ENCODE measurements at regions not wholly inside any gene's neighbourhood (a gene's known extent, or its start where the extent isn't known, plus 50 kb on each side); places are given as distances from the start of the nearest gene placed in this dataset.

DNA sequence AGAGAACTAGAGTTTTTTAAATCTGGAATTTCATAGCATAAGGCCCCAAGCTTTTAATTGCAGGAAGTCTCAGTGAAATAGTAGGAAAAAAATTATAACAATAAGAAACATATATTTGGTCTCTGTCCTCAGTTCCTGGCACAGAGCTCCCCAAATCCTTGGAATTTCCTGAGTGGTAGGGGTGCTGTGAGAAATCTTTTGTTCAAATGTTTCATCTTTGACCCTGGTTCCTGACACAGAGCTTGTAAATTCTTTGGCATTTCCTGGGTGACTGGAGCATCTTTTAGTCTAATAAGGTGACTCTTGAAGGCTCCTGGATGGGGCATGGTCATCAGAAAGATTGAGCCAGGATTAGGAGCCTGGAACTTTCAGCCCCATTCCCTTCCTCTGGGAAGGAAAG, 225.7 kb upstream of the AJAP1 start:
- Histone ChIP-seq H3K4me1 (no peaks in the 10 kb centered on the region), H3K27ac (no peak overlapping the region), H3K9me3 (no peaks in the 10 kb centered on the region), H3K27me3 (ENCODE audit: low read depth) (no peaks in the 10 kb centered on the region), H3K36me3 (no peaks in the 10 kb centered on the region), H3K4me3 (no peak overlapping the region)
- DNase-seq: no peak
- intact Hi-C loops (cut with DNase I): no loop called here
- ATAC-seq: no peak
- TF ChIP-seq, protein P1, sequence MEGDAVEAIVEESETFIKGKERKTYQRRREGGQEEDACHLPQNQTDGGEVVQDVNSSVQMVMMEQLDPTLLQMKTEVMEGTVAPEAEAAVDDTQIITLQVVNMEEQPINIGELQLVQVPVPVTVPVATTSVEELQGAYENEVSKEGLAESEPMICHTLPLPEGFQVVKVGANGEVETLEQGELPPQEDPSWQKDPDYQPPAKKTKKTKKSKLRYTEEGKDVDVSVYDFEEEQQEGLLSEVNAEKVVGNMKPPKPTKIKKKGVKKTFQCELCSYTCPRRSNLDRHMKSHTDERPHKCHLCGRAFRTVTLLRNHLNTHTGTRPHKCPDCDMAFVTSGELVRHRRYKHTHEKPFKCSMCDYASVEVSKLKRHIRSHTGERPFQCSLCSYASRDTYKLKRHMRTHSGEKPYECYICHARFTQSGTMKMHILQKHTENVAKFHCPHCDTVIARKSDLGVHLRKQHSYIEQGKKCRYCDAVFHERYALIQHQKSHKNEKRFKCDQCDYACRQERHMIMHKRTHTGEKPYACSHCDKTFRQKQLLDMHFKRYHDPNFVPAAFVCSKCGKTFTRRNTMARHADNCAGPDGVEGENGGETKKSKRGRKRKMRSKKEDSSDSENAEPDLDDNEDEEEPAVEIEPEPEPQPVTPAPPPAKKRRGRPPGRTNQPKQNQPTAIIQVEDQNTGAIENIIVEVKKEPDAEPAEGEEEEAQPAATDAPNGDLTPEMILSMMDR (IDR thresholded peaks at IDR 0.05): no peak

DNA sequence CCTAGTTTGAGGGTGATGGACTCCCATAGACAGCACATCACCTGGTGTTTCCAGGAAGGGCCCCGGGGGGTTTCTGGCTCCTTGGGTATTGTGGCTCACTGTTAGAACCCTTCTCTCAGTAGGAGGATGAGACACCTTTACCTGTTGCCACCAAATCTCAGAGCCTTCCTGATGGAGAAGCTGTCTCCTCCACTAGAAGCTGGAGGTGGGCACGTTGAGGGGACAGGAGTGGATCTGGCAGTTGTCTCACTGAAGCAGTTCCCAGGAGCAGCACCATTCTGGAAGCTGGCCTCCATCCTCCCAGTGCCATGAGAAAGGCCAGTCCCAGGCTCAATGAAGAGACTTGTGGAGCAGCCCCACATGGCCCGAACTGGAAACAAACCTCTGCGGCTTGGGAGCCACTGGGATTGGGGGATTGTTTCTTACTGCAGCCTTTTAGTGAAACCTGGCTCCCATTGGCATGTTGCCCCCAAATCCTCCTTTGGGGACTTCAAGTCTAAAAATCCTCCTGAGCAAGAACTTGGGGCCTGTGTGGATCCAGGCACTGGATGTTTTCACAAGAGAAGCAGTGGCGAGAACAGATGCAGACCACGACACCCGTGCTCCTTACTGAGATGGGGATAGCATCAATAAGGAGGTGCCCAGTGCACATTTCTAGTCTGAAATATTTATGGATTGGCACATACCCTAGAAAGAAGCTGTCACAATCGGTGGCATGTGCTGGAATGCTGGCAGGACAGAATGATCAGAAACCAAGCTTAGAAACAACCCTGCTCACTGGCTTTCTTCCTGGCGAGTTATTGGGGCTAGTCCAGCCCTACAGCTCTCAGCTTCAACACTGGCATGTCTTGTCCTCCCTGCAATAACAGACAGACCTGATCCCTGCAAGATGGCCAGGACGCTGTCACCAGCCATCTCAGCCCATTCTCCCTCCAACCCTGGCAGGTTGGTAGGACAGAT, 223.7 kb upstream of the AJAP1 start:
- no peak for ATAC-seq
- no peaks in the 10 kb centered on the region for H3K36me3 ChIP-seq
- H3K9me3 ChIP-seq: no peaks in the 10 kb centered on the region
- no peaks in the 10 kb centered on the region for H3K4me1 ChIP-seq
- H3K27me3 ChIP-seq (ENCODE audit: low read depth): no peaks in the 10 kb centered on the region
- TF ChIP-seq, protein P1 (IDR thresholded peaks at IDR 0.05): no peak
- intact Hi-C loops (cut with DNase I): no loop called here
- no peak overlapping the region for H3K4me3 ChIP-seq
- no peak for DNase-seq
- no peak overlapping the region for H3K27ac ChIP-seq

DNA sequence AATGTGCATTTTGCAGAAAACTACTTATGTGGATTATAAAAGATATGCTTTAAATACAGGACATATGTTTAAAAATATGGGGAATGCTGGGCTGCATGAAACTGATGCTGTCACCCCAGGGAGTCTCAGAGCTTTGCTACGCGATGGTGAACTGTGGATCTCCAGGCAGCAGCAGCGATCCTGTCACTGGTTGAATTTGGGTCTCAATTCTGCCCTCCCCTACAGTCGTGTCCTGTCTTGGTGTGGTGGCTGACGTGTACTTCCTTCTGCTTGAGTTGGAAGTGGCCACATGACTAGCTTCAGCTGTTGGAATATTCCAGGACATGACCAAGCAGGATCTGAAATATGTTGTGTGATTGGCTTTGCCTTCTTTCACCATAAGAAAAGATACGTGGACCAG, 222.9 kb upstream of the AJAP1 start:
- TF ChIP-seq, protein P1 (IDR thresholded peaks at IDR 0.05): no peak
- Histone ChIP-seq H3K27me3 (ENCODE audit: low read depth) (no peaks in the 10 kb centered on the region), H3K4me3 (no peak overlapping the region), H3K9me3 (no peaks in the 10 kb centered on the region), H3K27ac (no peak overlapping the region), H3K36me3 (no peaks in the 10 kb centered on the region), H3K4me1 (no peaks in the 10 kb centered on the region)
- intact Hi-C loops (cut with DNase I): no loop called here
- DNase-seq: no peak
- no peak for ATAC-seq

DNA sequence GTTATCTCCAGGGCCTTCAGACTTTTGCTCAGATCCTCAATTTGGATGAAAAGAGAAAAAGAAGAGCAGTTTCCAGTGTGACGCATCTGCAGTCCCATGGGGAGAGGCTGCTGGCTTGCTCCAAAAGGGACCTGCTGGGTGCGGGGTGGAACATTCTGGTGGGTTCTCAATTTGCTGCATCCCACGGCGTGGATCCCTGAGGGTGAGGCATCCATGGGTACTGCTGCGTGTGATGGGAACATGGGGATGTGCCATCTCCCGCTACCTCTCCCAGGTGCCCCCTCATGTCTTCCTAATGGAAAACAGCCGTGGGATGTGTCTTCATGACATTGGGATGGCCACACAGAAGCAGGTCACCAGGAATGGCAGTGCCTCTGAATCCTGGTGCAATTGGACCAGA, 221.3 kb upstream of the AJAP1 start:
- DNase-seq (no peak), ATAC-seq (no peak)
- intact Hi-C loops (cut with DNase I): no loop called here
- Histone ChIP-seq H3K36me3 (no peaks in the 10 kb centered on the region), H3K27me3 (ENCODE audit: low read depth) (no peaks in the 10 kb centered on the region), H3K27ac (no peak overlapping the region), H3K4me1 (no peaks in the 10 kb centered on the region), H3K4me3 (no peak overlapping the region), H3K9me3 (no peaks in the 10 kb centered on the region)
- TF ChIP-seq, protein P1 (IDR thresholded peaks at IDR 0.05): no peak

DNA sequence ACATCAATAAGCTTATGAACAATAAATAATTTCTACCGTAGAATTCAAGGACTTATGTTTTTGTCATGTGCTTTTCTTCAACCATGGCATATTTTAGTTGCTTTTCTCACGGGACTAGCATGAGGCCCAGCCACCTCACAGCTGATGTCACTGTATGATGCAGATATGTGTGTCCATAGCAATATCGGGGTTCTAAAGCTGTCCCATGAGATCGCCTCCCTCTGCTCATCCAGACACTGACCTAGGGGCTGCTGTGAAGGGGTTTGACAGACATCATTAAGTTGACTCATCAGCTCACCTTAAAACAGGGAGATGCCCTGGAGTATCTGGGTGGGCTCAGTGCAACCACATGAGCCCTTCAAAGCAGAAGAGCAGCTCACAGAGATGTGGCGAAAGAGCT, 210.3 kb upstream of the AJAP1 start:
- TF ChIP-seq, protein P1 (IDR thresholded peaks at IDR 0.05): no peak
- no peak for ATAC-seq
- peaks cover 12% of the 10 kb centered on the region for H3K27me3 ChIP-seq (ENCODE audit: low read depth)

More for the DNA sequence above, 210.3 kb upstream of the AJAP1 start:
- H3K4me3 ChIP-seq: no peak overlapping the region
- H3K36me3 ChIP-seq: no peaks in the 10 kb centered on the region
- intact Hi-C loops (cut with DNase I): no loop called here
- H3K27ac ChIP-seq: no peak overlapping the region
- no peaks in the 10 kb centered on the region for H3K4me1 ChIP-seq
- H3K9me3 ChIP-seq: no peaks in the 10 kb centered on the region
- DNase-seq: no peak

Measured in lower lobe of right lung (tissue), 2 donors.